Loucy (cell line): ENCODE measurements at regions not wholly inside any gene's neighbourhood (a gene's known extent, or its start where the extent isn't known, plus 50 kb on each side); places are given as distances from the start of the nearest gene placed in this dataset.

Experiments
- H2AFZ ChIP-seq: fragments of 200-600 bp; sonication (generic); 2 replicates; pipeline ENCODE4 v1.6.0; 2016; ENCODE audit warnings: antibody characterized with exemption, mild to moderate bottlenecking, low read length, moderate library complexity
- H3F3A ChIP-seq: fragments of 200-600 bp; 2 replicates; pipeline ENCODE4 v1.6.0; 2016; ENCODE audit warnings: antibody characterized with exemption, low read depth, mild to moderate bottlenecking
- H3K27me3 ChIP-seq: fragments of 200-600 bp; sonication (generic); 2 replicates; pipeline ENCODE4 v1.6.1; 2014; ENCODE audit warnings: low read length, mild to moderate bottlenecking; ENCODE audit not compliant: insufficient read depth, poor library complexity, severe bottlenecking
- H3K36me3 ChIP-seq: fragments of 200-600 bp; sonication (generic); 2 replicates; pipeline ENCODE4 v1.6.1; 2016; ENCODE audit warnings: low read length; ENCODE audit not compliant: insufficient read depth
- H3K4me1 ChIP-seq: fragments of 200-600 bp; sonication (generic); 2 replicates; pipeline ENCODE4 v1.5.1; 2014; ENCODE audit warnings: low read length, mild to moderate bottlenecking; ENCODE audit not compliant: insufficient read depth, poor library complexity, severe bottlenecking
- H3K4me2 ChIP-seq: fragments of 200-600 bp; sonication (generic); 2 replicates; pipeline ENCODE4 v1.6.0; 2014; ENCODE audit warnings: antibody characterized with exemption, low read length, low read depth, mild to moderate bottlenecking; ENCODE audit not compliant: poor library complexity, severe bottlenecking
- H3K4me3 ChIP-seq: fragments of 200-600 bp; sonication (generic); 2 replicates; pipeline ENCODE4 v1.5.1; 2014; ENCODE audit warnings: low read length, mild to moderate bottlenecking, mixed read lengths; ENCODE audit not compliant: poor library complexity, severe bottlenecking
- H3K79me2 ChIP-seq: fragments of 200-600 bp; sonication (generic); 2 replicates; pipeline ENCODE4 v1.6.1; 2014; ENCODE audit warnings: low read length; ENCODE audit not compliant: insufficient read depth
- H3K9ac ChIP-seq: fragments of 200-600 bp; sonication (generic); 2 replicates; pipeline ENCODE4 v1.6.0; 2014; ENCODE audit warnings: mild to moderate bottlenecking, low read depth, low read length, moderate library complexity; ENCODE audit not compliant: poor library complexity, severe bottlenecking
- H3K9me2 ChIP-seq: fragments of 200-600 bp; sonication (generic); replicated peaks from 2 replicates; pipeline ENCODE4 v1.6.1; 2016; ENCODE audit warnings: low read depth, low read length, mixed read lengths
- H3K9me3 ChIP-seq: fragments of 200-600 bp; sonication (generic); 2 replicates; pipeline ENCODE4 v1.6.1; 2014; ENCODE audit warnings: mild to moderate bottlenecking, antibody characterized with exemption, low read length, low read depth; ENCODE audit not compliant: insufficient read depth
- H4K20me1 ChIP-seq: fragments of 200-600 bp; sonication (generic); 2 replicates; pipeline ENCODE4 v1.6.0; 2014; ENCODE audit warnings: antibody characterized with exemption, low read length, mild to moderate bottlenecking; ENCODE audit not compliant: insufficient read depth, poor library complexity, severe bottlenecking
- CTCF ChIP-seq: fragments of 200-600 bp; sonication (generic); conservative IDR thresholded peaks from 2 replicates; pipeline ENCODE4 v1.5.1; 2014; ENCODE audit warnings: mild to moderate bottlenecking, antibody characterized with exemption, low read length
- EZH2phosphoT487 ChIP-seq: fragments of 200-600 bp; IDR thresholded peaks from 2 replicates; pipeline ENCODE4 v1.6.1; 2018; ENCODE audit warnings: antibody characterized with exemption, mild to moderate bottlenecking, moderate library complexity, borderline replicate concordance

GRCh38 chr4:180855184-180855583, 1388.0 kb upstream of the TENM3 start:
- Histone ChIP-seq H3F3A (no peaks in the 10 kb centered on the region), H4K20me1 (no peaks in the 10 kb centered on the region), H3K27me3 (no peaks in the 10 kb centered on the region), H2AFZ (no peak overlapping the region), H3K36me3 (no peaks in the 10 kb centered on the region), H3K4me2 (no peak overlapping the region), H3K79me2 (no peaks in the 10 kb centered on the region), H3K9ac (no peak overlapping the region), H3K4me3 (no peak overlapping the region), H3K4me1 (no peaks in the 10 kb centered on the region), H3K9me2 (no peaks in the 10 kb centered on the region), H3K9me3 (no peaks in the 10 kb centered on the region)
- TF ChIP-seq CTCF (no peak), EZH2phosphoT487 (no peak)

GRCh38 chr4:180860089-180860720, 1383.0 kb upstream of the TENM3 start:
- Histone ChIP-seq H3K9ac (no peak overlapping the region), H3K79me2 (no peaks in the 10 kb centered on the region), H3K9me3 (no peaks in the 10 kb centered on the region), H3K4me1 (no peaks in the 10 kb centered on the region), H4K20me1 (no peaks in the 10 kb centered on the region), H3F3A (no peaks in the 10 kb centered on the region), H3K27me3 (no peaks in the 10 kb centered on the region), H2AFZ (no peak overlapping the region), H3K4me3 (no peak overlapping the region), H3K36me3 (no peaks in the 10 kb centered on the region), H3K9me2 (no peaks in the 10 kb centered on the region), H3K4me2 (no peak overlapping the region)
- TF ChIP-seq CTCF (no peak), EZH2phosphoT487 (no peak)

- no peak overlapping the region for H3K9ac ChIP-seq
- H3K79me2 ChIP-seq, result no peaks in the 10 kb centered on the region
- no peaks in the 10 kb centered on the region for H3K9me2 ChIP-seq
- H3K27me3 ChIP-seq, result no peaks in the 10 kb centered on the region
- peaks cover 6% of the 10 kb centered on the region; the same call in 1 of the 2 replicates for H3K9me3 ChIP-seq
- H4K20me1 ChIP-seq, result no peaks in the 10 kb centered on the region
- no peak overlapping the region for H3K4me3 ChIP-seq
- H2AFZ ChIP-seq, result no peak overlapping the region
- no peaks in the 10 kb centered on the region for H3K36me3 ChIP-seq
- H3F3A ChIP-seq, result no peaks in the 10 kb centered on the region
- no peak overlapping the region for H3K4me2 ChIP-seq
- no peaks in the 10 kb centered on the region for H3K4me1 ChIP-seq
- TF ChIP-seq CTCF (no peak), EZH2phosphoT487 (no peak)
Measured at GRCh38 chr4:180861651-180862050, 1381.6 kb upstream of the TENM3 start.
